ENCODE measurements at regions not wholly inside any gene's neighbourhood (a gene's known extent, or its start where the extent isn't known, plus 50 kb on each side); places are given as distances from the start of the nearest gene placed in this dataset.

DNA sequence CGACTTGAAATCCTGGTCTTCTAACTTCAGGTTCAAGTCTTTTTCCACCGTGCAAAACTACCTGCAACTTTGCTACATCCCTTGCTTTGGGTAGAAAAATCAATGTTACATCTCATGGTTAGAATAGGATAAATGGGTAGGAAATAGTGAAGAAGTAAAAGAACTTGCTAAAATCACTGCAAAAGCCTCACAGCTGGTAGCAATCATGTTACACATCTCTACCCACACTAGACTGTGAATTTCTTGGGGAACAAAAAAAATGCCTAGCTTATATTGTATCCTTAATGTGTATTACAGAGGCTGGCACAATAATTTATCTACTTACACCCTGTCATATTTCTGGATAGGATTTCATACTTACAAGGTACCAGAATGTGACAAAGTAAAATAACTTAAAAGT, 133.8 kb downstream of the FAM181B start:
- TF ChIP-seq POLR2A (IDR thresholded peaks at IDR 0.05) (no peak), POLR2AphosphoS5 (IDR thresholded peaks at IDR 0.05) (no peak)
- TF ChIP-seq, protein P1, sequence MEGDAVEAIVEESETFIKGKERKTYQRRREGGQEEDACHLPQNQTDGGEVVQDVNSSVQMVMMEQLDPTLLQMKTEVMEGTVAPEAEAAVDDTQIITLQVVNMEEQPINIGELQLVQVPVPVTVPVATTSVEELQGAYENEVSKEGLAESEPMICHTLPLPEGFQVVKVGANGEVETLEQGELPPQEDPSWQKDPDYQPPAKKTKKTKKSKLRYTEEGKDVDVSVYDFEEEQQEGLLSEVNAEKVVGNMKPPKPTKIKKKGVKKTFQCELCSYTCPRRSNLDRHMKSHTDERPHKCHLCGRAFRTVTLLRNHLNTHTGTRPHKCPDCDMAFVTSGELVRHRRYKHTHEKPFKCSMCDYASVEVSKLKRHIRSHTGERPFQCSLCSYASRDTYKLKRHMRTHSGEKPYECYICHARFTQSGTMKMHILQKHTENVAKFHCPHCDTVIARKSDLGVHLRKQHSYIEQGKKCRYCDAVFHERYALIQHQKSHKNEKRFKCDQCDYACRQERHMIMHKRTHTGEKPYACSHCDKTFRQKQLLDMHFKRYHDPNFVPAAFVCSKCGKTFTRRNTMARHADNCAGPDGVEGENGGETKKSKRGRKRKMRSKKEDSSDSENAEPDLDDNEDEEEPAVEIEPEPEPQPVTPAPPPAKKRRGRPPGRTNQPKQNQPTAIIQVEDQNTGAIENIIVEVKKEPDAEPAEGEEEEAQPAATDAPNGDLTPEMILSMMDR (IDR thresholded peaks at IDR 0.05): no peak

All from sigmoid colon (tissue), 4 donors.